SH-SY5Y (cell line): ENCODE measurements at regions not wholly inside any gene's neighbourhood (a gene's known extent, or its start where the extent isn't known, plus 50 kb on each side); places are given as distances from the start of the nearest gene placed in this dataset.

Experiments used
- GATA2 ChIP-seq: IDR thresholded peaks from 2 replicates; pipeline ENCODE4 v1.6.1; 2011; ENCODE audit warnings: mild to moderate bottlenecking, low read depth, low read length
- GATA3 ChIP-seq: IDR thresholded peaks from 2 replicates; pipeline ENCODE4 v1.6.1; 2011; ENCODE audit warnings: low read depth, mild to moderate bottlenecking, low read length, moderate library complexity

- no peak for TF ChIP-seq GATA2
- no peak for TF ChIP-seq GATA3
Measured at GRCh38 chr2:128487650-128488387, 169.2 kb upstream of the HS6ST1 start.
